ENCODE measurements at regions not wholly inside any gene's neighbourhood (a gene's known extent, or its start where the extent isn't known, plus 50 kb on each side); places are given as distances from the start of the nearest gene placed in this dataset.
"Not testable (repeated sequence)": the region's sequence is repeated elsewhere in the genome, so short reads cannot be mapped to it uniquely, and the experiment has no call there.

DNA sequence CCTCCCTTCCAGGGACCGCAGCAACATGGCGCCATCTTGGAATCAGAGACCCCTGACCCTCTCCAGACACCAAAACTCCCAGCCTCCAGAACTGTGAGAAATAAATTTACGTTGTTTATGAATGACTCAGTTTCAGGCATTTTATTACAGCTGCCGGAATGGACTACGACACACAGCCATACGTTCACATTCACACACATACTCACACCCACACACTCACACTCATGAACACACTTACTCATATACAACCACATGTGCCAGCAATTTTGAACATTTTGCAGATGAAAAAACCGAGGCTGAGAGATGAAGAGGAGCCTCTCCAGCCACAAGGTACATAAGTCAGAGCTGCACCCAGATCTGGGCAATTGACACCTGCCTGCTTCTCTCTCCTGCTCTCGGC lies 151.0 kb upstream of the RAB4A start:
- DNase-seq = no peak

GRCh38 chr1:229121845-229122436 lies 149.0 kb upstream of the RAB4A start:
- no peak for DNase-seq

DNA sequence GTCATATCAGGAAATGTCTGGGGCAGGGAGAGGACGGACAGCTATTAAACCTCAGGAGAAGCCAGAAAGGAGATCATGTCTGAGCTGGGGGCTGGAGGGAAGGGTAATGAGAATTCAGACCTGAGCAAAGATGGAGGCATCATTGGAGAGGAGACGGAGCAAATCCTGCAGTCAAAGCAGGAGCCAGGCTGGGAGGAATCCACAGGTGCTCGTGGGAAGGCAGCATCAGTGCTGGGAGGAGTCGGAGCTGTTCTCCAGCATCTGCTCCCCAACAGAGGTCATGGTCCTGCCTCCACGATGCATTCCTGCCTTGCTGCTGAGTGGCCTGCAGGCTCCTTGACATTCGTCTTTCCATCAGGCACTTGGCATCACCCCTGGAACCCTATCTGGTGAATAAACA lies 148.3 kb upstream of the RAB4A start:
- DNase-seq = no peak

- DNase-seq = no peak
These were observed 146.8 kb upstream of the RAB4A start for GRCh38 chr1:229124116-229124515.

DNA sequence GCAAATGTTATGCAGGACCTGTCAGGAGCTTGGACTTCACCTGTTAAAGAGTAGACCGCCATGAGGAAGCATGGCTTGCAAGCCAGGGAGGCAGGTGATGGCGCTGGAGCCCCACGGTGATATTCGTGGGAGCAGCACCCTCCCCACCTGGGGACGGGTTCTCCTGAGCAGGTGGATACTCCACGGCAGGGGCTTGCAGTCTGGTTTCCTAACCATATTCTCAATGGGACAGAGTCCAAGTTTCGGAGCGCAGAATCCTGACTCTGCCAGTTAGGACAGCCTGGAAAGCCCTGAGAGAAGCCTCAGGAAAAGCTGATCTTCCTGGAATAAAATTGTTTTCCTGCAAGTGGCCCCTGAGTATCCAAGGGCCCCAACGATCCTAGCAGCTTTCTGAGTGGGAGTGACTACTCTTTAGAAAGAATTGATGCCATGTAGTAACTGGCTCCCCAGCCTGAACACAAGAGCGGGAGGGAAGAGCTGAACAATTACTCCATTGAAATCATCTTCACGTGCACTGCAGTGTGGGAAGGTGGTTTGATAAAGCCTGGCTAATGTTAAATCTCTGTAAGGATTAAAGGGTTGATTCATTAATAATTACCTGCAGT lies 146.3 kb upstream of the RAB4A start:
- DNase-seq = no peak

DNA sequence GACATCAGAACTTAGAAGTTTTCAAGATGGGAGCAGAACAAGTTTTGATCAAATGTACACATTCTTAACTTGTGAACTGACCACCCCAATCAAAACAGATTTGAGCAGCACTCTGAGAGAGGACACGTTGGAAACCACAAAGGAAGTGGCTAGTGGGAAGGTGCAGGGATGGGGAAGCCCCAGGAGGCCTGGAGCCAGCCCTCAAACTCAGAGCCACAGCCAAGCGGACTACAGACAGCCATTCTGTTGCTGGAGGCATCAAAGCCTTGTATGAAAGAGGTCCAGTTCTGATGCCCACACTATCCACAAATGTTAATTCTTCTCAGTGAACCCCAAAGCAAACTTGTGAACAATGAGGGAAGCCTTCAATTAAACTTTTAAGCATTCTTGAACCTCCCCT lies 143.6 kb upstream of the RAB4A start:
- DNase-seq = peak; percentile 15

DNA sequence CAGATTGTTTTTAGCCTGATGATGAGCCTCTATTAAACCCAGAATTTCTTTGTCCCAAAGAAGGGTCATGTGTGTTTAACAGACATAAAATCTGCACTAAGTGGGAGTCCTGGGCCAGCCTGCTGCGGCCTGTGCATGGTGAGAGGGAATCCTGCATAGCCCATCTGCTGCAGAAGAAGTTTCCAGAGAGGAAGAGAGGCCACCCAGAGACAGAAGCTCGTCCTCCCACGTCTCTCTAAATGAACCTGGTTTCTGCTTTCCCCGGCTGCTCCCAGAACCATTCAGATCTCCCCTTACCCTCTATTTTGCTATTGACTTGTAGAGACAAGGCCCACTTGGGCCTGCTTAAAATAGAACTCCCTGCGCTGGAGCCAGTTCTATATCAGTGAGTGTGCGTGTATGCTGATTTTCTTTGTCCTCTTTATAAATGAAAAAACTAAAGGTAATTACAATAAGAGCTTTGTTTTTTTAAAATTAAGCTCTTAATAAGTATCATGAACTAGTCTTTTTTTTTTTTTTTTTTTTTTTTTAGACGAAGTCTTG lies 142.8 kb upstream of the RAB4A start:
- DNase-seq = no peak

GRCh38 chr1:229129301-229130027 lies 141.4 kb upstream of the RAB4A start:
- peak; percentile 56 for DNase-seq

- peak; percentile 60 for DNase-seq
These were observed 140.8 kb upstream of the RAB4A start for GRCh38 chr1:229130028-229130668.

DNA sequence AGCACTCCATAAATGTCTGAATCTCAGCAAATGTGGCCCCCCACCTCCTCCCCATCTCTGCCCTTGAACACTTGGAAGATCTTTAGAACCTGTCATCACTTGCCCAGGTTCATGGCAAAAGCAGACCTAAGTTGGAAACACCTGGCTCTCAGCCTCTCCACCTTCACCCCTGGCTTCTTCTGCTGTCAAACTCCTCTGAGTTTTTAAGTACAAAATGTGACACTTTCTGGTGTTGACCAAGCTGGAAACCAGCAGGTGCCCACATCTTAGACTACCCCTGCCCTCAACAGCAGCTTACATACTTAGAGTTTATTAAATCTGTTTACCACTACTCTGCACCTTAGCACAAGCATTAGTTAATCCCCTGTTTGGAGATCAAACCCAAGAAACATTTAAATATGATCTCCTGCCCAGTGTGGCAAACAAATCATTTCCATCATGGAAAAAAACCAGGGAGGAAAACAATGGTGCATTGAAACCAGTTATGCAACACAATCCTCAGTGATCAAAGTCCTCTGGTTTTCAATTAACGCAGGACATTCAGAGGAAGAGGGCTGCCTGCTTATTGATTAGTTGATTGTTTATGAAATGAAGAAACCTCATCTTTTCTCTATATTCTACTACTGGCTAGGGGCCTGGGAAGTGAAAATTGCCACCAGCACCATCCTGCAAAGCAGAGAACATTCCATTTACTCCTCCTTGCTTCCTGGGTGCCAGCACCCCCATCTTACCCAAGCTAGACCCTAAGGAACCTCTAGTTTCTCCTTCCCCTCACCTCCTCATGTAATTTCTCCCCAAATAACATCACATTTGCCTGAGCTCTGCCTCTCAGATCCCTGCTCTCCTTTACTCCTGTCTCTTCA lies 139.4 kb upstream of the RAB4A start:
- no peak for DNase-seq

GRCh38 chr1:229132106-229132443 lies 138.8 kb upstream of the RAB4A start:
- no peak for DNase-seq

DNA sequence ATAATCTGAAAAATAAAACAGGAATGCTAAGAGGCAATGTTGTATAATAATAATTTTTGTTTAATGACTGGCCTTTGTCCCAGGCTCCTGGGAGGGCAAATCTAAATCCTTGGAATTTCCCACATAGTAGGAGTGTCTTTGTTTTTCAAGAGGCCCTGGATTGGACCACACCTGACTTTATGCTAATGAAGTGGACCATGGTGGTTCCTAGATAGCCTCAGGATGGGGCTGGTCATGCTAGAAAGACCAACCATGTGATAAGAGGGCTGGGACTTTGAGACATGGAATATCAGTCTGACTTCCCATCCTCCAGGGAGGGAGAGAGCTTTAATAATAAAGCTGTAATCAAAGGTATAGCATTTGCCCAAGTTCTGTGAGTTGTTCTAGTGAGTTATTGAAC lies 138.2 kb upstream of the RAB4A start:
- DNase-seq = no peak

- no peak for DNase-seq
These were observed 137.8 kb upstream of the RAB4A start for GRCh38 chr1:229133151-229133550.

- DNase-seq = no peak
These were observed 137.1 kb upstream of the RAB4A start for GRCh38 chr1:229133811-229134210.

- not testable (repeated sequence) for DNase-seq
These were observed 136.3 kb upstream of the RAB4A start for GRCh38 chr1:229134381-229135217.

- DNase-seq = no peak
These were observed 135.1 kb upstream of the RAB4A start for GRCh38 chr1:229135773-229136172.

GRCh38 chr1:229136822-229137221 lies 134.1 kb upstream of the RAB4A start:
- peak; percentile 25 for DNase-seq

DNA sequence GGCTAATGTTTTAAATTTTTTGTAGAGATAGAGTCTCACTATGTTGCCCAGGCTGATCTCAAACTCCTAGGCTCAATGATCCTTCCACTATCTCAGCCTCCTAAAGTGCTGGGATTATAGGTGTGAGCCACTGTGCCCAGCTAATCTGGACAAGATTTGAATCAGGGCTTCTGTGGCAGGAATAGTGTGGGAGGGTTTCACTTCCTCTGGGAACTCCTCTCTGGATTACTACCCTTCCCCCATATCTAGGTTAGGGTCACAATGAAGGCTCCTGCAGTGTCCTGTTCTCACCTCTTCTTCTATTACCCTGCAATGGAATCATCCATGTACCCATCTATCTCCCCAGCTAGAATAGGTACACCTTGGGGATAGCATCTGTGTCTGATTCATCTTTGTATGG lies 133.6 kb upstream of the RAB4A start:
- DNase-seq = no peak

DNA sequence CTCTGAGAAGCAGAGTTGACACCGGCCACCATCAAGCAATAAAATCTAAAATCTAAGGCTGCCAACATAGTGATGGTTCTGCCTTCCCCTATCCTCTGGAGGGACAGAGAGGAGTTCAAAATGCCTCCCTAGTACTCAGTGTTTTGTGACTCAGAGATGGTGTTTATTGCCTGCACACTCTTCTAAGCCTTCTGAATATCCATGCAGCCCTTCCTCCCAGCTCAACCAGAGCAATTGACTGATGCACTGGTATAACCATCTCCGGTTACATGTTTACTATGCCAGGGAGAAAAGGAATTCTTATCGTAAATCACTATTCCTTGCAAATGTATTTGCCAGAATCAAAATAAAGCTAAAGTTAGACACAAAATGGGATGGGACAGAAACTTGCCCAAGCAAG lies 132.9 kb upstream of the RAB4A start:
- DNase-seq = no peak

GRCh38 chr1:229139331-229140118 lies 131.4 kb upstream of the RAB4A start:
- peak; percentile 39 for DNase-seq

GRCh38 chr1:229140119-229140396 lies 130.9 kb upstream of the RAB4A start:
- no peak for DNase-seq
